ENCODE measurements at regions not wholly inside any gene's neighbourhood (a gene's known extent, or its start where the extent isn't known, plus 50 kb on each side); places are given as distances from the start of the nearest gene placed in this dataset.

GRCh38 chr9:2378266-2378665 lies 243.3 kb upstream of the VLDLR start:
- TF ChIP-seq ZFX (IDR thresholded peaks at IDR 0.05; ENCODE audit: borderline replicate concordance) (no peak), CTCF (IDR thresholded peaks at IDR 0.05) (no peak)
- no peak overlapping the region for H3K27ac ChIP-seq

DNA sequence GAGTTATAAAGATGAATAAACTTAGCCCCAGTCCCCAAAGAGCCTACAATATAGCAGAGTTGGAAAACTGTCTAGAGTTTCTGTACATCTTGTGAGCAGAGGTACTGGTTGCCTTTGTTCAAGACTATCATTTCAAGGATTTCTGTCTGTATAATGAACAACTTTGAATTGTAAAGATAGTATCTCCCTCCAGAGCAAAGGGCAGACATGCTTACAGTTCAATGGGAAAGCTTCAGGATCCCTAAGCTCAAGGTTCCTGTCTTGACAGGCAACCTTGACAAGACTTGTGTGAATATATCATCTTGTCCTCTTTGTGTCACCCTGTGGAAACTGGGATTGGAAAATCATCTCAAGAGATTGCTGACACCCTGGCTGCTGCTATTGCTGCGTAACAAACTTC lies 242.8 kb upstream of the VLDLR start:
- no peak overlapping the region for H3K27ac ChIP-seq
- TF ChIP-seq CTCF (IDR thresholded peaks at IDR 0.05) = no peak
- TF ChIP-seq ZFX (IDR thresholded peaks at IDR 0.05; ENCODE audit: borderline replicate concordance) = no peak

GRCh38 chr9:2384741-2385140 lies 236.8 kb upstream of the VLDLR start:
- TF ChIP-seq CTCF (IDR thresholded peaks at IDR 0.05) (no peak), ZFX (IDR thresholded peaks at IDR 0.05; ENCODE audit: borderline replicate concordance) (no peak)

GRCh38 chr9:2385746-2386145 lies 235.8 kb upstream of the VLDLR start:
- TF ChIP-seq ZFX (IDR thresholded peaks at IDR 0.05; ENCODE audit: borderline replicate concordance) (no peak), CTCF (IDR thresholded peaks at IDR 0.05) (no peak)
- no peak overlapping the region for H3K27ac ChIP-seq

More at GRCh38 chr9:2384741-2385140, 236.8 kb upstream of the VLDLR start:
- no peak overlapping the region for H3K27ac ChIP-seq

DNA sequence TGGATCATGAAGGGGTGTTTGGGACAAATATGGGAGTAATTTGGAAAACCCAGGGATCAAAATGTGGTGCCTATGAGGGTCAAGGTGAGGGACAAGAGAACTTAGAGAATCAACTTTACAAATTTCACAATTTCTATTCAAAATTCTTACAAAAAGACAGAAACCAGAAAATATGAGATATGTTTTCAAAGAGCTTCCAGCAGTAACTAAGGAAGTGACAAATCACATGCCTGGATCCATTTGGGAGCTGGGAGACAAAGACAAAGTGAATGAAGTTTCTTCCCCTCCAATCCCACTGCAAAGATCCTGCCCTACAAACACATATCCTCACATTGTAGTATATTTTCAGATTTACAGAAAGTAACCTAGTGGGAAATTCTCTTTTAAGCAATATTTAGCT lies 235.0 kb upstream of the VLDLR start:
- TF ChIP-seq CTCF (IDR thresholded peaks at IDR 0.05) = no peak
- no peak for TF ChIP-seq ZFX (IDR thresholded peaks at IDR 0.05; ENCODE audit: borderline replicate concordance)

GRCh38 chr9:2387166-2387565 lies 234.4 kb upstream of the VLDLR start:
- TF ChIP-seq CTCF (IDR thresholded peaks at IDR 0.05) (no peak), ZFX (IDR thresholded peaks at IDR 0.05; ENCODE audit: borderline replicate concordance) (no peak)
- no peak overlapping the region for H3K27ac ChIP-seq

More for the DNA sequence above, 235.0 kb upstream of the VLDLR start:
- no peak overlapping the region for H3K27ac ChIP-seq

DNA sequence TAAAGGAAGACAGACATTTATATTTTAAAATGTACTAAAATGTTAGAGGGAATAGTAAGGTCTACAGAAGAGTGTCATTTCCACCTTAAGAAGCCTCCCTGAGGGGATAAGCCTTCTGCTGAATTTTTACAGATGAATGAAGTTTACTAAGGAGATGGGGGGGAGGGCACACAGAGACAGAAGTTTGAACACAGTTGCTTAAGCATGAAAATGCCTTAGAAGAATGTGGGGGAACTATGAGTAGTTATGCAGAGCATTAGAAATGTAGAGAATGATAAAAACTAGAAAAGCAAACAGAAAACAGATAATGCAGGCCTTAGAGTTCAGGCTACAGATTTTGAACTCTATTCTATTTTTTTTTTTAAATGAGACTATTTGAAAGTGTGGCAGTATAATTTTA lies 232.2 kb upstream of the VLDLR start:
- TF ChIP-seq CTCF (IDR thresholded peaks at IDR 0.05) (no peak), ZFX (IDR thresholded peaks at IDR 0.05; ENCODE audit: borderline replicate concordance) (no peak)
- no peak overlapping the region for H3K27ac ChIP-seq

Data from 22Rv1 (cell line).